ENCODE measurements at regions not wholly inside any gene's neighbourhood (a gene's known extent, or its start where the extent isn't known, plus 50 kb on each side); places are given as distances from the start of the nearest gene placed in this dataset.

DNA sequence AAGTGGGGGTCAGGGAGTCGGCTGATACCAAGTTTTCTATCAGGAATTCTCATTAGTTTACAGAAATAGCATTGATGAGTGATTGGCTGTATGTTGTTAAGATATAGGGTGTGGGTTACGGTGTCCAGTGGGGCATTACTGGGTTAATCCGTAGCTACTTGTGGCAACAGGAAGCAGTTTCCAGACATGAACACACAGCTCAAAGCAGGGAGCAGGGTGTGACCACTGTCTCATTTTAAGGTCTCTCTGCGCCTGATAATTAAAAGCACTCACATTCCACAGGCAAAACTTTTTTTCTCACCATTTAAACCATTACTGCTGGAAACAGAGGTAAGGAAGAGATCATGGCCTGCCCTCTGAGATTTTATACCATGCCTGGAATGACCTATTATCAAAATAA is 114.9 kb downstream of the SIK1 start:
- TF ChIP-seq, protein P1, sequence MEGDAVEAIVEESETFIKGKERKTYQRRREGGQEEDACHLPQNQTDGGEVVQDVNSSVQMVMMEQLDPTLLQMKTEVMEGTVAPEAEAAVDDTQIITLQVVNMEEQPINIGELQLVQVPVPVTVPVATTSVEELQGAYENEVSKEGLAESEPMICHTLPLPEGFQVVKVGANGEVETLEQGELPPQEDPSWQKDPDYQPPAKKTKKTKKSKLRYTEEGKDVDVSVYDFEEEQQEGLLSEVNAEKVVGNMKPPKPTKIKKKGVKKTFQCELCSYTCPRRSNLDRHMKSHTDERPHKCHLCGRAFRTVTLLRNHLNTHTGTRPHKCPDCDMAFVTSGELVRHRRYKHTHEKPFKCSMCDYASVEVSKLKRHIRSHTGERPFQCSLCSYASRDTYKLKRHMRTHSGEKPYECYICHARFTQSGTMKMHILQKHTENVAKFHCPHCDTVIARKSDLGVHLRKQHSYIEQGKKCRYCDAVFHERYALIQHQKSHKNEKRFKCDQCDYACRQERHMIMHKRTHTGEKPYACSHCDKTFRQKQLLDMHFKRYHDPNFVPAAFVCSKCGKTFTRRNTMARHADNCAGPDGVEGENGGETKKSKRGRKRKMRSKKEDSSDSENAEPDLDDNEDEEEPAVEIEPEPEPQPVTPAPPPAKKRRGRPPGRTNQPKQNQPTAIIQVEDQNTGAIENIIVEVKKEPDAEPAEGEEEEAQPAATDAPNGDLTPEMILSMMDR (IDR thresholded peaks at IDR 0.05), result no peak
- no peak for TF ChIP-seq POLR2A (IDR thresholded peaks at IDR 0.05)
